ENCODE measurements at regions not wholly inside any gene's neighbourhood (a gene's known extent, or its start where the extent isn't known, plus 50 kb on each side); places are given as distances from the start of the nearest gene placed in this dataset.

GRCh38 chr1:196144588-196144987, 463.7 kb downstream of the KCNT2 start:
- TF ChIP-seq, protein P1, sequence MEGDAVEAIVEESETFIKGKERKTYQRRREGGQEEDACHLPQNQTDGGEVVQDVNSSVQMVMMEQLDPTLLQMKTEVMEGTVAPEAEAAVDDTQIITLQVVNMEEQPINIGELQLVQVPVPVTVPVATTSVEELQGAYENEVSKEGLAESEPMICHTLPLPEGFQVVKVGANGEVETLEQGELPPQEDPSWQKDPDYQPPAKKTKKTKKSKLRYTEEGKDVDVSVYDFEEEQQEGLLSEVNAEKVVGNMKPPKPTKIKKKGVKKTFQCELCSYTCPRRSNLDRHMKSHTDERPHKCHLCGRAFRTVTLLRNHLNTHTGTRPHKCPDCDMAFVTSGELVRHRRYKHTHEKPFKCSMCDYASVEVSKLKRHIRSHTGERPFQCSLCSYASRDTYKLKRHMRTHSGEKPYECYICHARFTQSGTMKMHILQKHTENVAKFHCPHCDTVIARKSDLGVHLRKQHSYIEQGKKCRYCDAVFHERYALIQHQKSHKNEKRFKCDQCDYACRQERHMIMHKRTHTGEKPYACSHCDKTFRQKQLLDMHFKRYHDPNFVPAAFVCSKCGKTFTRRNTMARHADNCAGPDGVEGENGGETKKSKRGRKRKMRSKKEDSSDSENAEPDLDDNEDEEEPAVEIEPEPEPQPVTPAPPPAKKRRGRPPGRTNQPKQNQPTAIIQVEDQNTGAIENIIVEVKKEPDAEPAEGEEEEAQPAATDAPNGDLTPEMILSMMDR (IDR thresholded peaks at IDR 0.05): no peak
- Mint-ChIP-seq H3K4me1 (peaks cover 11% of the 10 kb centered on the region), H3K27me3 (ENCODE audit: low read depth, poor library complexity) (no peaks in the 10 kb centered on the region), H3K36me3 (ENCODE audit: low read depth) (no peaks in the 10 kb centered on the region), H3K9me3 (no peaks in the 10 kb centered on the region), H3K4me3 (no peak overlapping the region), H3K27ac (no peak overlapping the region)
- DNase-seq: no peak

- peaks cover 11% of the 10 kb centered on the region for H3K4me1 Mint-ChIP-seq
- no peaks in the 10 kb centered on the region for H3K27me3 Mint-ChIP-seq (ENCODE audit: low read depth, poor library complexity)
- TF ChIP-seq, protein P1 (IDR thresholded peaks at IDR 0.05): peak; percentile 10
- H3K9me3 Mint-ChIP-seq: peaks cover 6% of the 10 kb centered on the region
- no peaks in the 10 kb centered on the region for H3K36me3 Mint-ChIP-seq (ENCODE audit: low read depth)
- H3K4me3 Mint-ChIP-seq: no peak overlapping the region
- peak overlapping the region; percentile 34 for H3K27ac Mint-ChIP-seq
- no peak for DNase-seq
Measured at GRCh38 chr1:196143602-196144342, 464.5 kb downstream of the KCNT2 start.

- H3K36me3 Mint-ChIP-seq (ENCODE audit: low read depth): no peaks in the 10 kb centered on the region
- no peaks in the 10 kb centered on the region for H3K27me3 Mint-ChIP-seq (ENCODE audit: low read depth, poor library complexity)
- no peak overlapping the region for H3K27ac Mint-ChIP-seq
- DNase-seq: no peak
- H3K9me3 Mint-ChIP-seq: peaks cover 11% of the 10 kb centered on the region
- H3K4me3 Mint-ChIP-seq: no peak overlapping the region
- TF ChIP-seq, protein P1 (IDR thresholded peaks at IDR 0.05): no peak
- H3K4me1 Mint-ChIP-seq: peaks cover 11% of the 10 kb centered on the region
Measured at GRCh38 chr1:196142111-196142640, 466.1 kb downstream of the KCNT2 start.

DNA sequence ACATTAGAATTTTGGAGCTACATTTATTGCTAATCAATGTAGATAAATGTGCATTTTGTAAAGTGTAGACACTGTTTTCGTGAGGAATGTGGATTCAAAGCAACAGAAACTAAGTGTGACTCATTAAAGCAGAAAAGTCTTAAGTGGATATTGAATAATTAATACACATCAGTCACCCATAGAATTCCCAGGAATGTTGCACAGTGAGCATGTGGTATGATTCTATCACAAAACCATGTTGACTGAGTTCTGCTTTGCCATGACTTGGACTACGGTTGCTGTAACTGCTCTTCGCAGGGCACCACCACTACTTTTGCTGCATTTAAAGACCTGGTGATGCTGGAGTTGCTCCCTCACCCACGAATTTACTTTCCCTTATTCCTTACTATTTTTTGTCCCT, 471.8 kb downstream of the KCNT2 start:
- no peaks in the 10 kb centered on the region for H3K36me3 Mint-ChIP-seq (ENCODE audit: low read depth)
- no peaks in the 10 kb centered on the region for H3K27me3 Mint-ChIP-seq (ENCODE audit: low read depth, poor library complexity)
- H3K4me3 Mint-ChIP-seq: no peak overlapping the region
- no peak overlapping the region for H3K27ac Mint-ChIP-seq
- DNase-seq: no peak
- TF ChIP-seq, protein P1 (IDR thresholded peaks at IDR 0.05): no peak
- no peaks in the 10 kb centered on the region for H3K4me1 Mint-ChIP-seq
- H3K9me3 Mint-ChIP-seq: peaks cover 11% of the 10 kb centered on the region

DNA sequence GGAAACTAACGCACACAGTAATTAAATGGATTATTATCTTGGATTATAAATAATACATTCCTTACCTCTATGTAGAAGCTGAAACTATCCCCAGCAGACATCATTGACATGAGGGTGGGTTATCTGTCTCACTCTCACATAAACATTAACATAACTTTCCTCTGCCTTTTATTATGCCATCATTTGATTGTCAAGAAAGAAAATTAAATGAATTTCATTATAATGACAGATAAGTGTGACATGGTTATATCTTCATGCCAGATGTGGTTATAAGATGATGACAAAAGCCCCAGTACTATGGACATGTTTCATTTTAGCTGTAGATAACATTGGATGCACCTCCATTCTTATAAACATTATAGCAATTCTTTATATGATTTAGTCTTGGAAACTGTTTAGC, 476.5 kb downstream of the KCNT2 start:
- no peak for DNase-seq
- no peak overlapping the region for H3K4me3 Mint-ChIP-seq
- no peaks in the 10 kb centered on the region for H3K27me3 Mint-ChIP-seq (ENCODE audit: low read depth, poor library complexity)
- H3K9me3 Mint-ChIP-seq: no peaks in the 10 kb centered on the region
- no peaks in the 10 kb centered on the region for H3K36me3 Mint-ChIP-seq (ENCODE audit: low read depth)
- TF ChIP-seq, protein P1 (IDR thresholded peaks at IDR 0.05): no peak
- no peak overlapping the region for H3K27ac Mint-ChIP-seq
- H3K4me1 Mint-ChIP-seq: no peaks in the 10 kb centered on the region

- Mint-ChIP-seq H3K27ac (no peak overlapping the region), H3K4me1 (no peaks in the 10 kb centered on the region), H3K4me3 (no peak overlapping the region), H3K36me3 (ENCODE audit: low read depth) (no peaks in the 10 kb centered on the region), H3K9me3 (no peaks in the 10 kb centered on the region), H3K27me3 (ENCODE audit: low read depth, poor library complexity) (no peaks in the 10 kb centered on the region)
- DNase-seq: no peak
- TF ChIP-seq, protein P1 (IDR thresholded peaks at IDR 0.05): no peak
Measured at GRCh38 chr1:196128835-196129234, 479.4 kb downstream of the KCNT2 start.
